ENCODE measurements at regions not wholly inside any gene's neighbourhood (a gene's known extent, or its start where the extent isn't known, plus 50 kb on each side); places are given as distances from the start of the nearest gene placed in this dataset.

DNA sequence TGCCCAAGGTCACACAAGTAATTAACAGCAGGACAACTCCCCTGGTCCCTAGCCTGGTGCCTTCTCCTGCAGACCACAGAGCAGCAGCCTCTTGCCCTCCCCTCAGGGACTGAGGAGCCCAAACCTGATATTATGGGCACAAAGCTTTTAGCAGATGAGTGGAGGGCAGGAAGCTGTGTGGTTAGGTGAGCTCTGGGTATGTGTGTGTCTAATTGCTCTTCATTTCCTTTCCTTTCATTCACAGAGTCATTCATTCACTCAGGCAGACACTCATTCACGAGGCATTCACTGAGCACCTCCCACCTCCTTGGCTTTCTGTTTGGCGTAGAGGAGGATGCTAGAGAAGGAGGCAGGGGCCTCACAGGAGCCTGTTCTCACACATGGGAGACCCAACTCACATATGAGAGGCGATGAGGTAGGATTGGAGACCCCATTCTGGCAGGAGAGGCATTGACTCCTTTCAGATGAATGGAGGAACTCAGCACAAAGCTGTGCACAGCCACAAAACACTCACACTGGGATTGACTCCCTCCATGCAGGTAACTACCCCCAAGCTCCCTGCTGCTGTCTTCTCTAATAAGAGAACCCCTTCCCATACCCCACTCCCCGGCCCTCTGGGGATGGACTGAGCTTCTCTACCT is 306.8 kb upstream of the SKOR2 start:
- no peak overlapping the region for H3K4me3 ChIP-seq (ENCODE audit: low read depth, low read length)
- DNase-seq (ENCODE audit: low read depth): no peak
- TF ChIP-seq, protein P1, sequence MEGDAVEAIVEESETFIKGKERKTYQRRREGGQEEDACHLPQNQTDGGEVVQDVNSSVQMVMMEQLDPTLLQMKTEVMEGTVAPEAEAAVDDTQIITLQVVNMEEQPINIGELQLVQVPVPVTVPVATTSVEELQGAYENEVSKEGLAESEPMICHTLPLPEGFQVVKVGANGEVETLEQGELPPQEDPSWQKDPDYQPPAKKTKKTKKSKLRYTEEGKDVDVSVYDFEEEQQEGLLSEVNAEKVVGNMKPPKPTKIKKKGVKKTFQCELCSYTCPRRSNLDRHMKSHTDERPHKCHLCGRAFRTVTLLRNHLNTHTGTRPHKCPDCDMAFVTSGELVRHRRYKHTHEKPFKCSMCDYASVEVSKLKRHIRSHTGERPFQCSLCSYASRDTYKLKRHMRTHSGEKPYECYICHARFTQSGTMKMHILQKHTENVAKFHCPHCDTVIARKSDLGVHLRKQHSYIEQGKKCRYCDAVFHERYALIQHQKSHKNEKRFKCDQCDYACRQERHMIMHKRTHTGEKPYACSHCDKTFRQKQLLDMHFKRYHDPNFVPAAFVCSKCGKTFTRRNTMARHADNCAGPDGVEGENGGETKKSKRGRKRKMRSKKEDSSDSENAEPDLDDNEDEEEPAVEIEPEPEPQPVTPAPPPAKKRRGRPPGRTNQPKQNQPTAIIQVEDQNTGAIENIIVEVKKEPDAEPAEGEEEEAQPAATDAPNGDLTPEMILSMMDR (IDR thresholded peaks at IDR 0.05; ENCODE audit: control insufficient read depth, extremely low read depth, insufficient read depth): no peak

DNA sequence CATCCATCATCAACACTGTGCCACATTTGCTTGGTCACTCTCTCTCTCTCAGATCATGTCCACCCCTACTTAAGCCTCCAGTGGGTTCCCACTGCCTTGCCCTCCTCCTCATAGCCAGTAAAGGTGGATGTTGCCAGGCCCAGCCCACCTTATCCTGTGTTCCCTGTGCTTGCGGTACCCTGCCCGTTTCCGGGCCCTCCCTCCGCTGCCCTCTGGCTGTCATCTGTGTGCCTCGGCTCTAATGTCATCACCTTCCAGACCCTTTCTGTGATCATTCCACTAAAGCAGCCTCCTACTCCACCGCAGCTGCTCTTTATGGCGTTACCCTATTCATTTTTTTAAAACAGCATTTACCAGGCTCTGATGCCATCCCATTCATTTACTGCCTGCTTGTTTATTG is 305.7 kb upstream of the SKOR2 start:
- no peak for DNase-seq (ENCODE audit: low read depth)
- TF ChIP-seq, protein P1 (IDR thresholded peaks at IDR 0.05; ENCODE audit: control insufficient read depth, extremely low read depth, insufficient read depth): no peak

DNA sequence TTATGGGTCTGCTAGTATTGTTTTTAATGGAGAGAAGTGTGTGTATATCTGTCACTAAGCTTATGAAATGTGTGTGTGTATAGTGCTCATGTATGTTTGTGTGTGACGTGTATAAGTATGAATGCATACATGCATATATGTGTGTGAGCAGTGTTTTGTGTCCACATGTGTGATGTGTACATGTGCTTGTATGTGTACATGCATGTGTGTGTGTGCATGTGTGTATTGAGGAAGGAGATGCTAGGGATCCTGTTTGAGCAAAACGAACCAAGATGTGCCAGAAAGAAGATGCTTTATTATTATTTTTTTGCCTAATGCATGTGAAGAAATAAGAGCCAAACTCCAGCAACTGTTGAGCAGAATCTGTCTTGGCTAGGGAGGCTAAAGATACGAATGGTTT is 301.3 kb upstream of the SKOR2 start:
- no peak overlapping the region for H3K4me3 ChIP-seq (ENCODE audit: low read depth, low read length)
- TF ChIP-seq, protein P1 (IDR thresholded peaks at IDR 0.05; ENCODE audit: control insufficient read depth, extremely low read depth, insufficient read depth): no peak
- no peak for DNase-seq (ENCODE audit: low read depth)

More for the DNA sequence above, 305.7 kb upstream of the SKOR2 start:
- H3K4me3 ChIP-seq (ENCODE audit: low read depth, low read length): no peak overlapping the region

DNA sequence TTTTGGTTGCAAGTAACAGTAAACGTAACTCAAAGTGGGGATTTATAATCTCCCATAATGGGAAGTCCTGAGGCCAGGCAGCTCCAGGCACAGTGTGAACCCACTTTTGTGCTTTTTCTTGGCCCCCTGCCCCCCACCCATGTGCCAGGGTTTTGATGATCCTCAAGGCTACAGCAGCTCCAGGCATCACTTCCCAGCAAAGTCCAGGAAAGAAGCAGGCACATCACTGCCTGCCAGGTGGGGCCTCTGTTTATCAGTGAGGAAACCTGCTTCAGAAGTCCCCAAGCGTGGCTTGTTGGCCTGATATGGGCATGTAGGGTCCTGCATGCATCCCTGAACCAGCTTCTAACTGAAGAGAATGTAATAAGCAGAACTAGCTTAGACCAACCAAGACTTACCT is 299.2 kb upstream of the SKOR2 start:
- TF ChIP-seq, protein P1 (IDR thresholded peaks at IDR 0.05; ENCODE audit: control insufficient read depth, extremely low read depth, insufficient read depth): no peak
- no peak for DNase-seq (ENCODE audit: low read depth)
- H3K4me3 ChIP-seq (ENCODE audit: low read depth, low read length): no peak overlapping the region

DNA sequence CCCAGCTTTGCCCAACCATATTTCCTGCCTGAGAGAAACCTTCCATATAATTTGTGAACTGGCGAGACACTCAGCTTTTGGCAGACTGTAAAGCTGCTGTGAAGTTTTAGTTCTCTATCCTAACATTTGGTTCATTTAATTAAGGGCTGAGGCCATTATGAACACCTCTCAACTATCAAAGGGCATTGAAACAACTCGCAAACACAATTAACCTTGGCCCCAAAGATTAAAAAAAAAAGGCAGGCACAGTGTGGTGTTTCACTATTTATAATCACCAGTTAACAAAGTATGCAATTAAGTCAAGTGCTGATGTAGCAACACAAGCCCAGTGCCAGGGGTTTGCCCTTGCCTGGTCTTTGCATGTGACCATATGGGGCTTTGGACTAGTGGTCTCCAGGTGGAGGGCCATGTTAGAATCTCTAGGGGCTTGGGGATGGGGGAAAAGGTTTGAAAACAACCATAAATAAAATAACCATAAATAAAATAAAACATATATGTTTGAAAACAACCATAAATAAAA is 297.6 kb upstream of the SKOR2 start:
- H3K4me3 ChIP-seq (ENCODE audit: low read depth, low read length): no peak overlapping the region
- TF ChIP-seq, protein P1 (IDR thresholded peaks at IDR 0.05; ENCODE audit: control insufficient read depth, extremely low read depth, insufficient read depth): no peak
- DNase-seq (ENCODE audit: low read depth): no peak

DNA sequence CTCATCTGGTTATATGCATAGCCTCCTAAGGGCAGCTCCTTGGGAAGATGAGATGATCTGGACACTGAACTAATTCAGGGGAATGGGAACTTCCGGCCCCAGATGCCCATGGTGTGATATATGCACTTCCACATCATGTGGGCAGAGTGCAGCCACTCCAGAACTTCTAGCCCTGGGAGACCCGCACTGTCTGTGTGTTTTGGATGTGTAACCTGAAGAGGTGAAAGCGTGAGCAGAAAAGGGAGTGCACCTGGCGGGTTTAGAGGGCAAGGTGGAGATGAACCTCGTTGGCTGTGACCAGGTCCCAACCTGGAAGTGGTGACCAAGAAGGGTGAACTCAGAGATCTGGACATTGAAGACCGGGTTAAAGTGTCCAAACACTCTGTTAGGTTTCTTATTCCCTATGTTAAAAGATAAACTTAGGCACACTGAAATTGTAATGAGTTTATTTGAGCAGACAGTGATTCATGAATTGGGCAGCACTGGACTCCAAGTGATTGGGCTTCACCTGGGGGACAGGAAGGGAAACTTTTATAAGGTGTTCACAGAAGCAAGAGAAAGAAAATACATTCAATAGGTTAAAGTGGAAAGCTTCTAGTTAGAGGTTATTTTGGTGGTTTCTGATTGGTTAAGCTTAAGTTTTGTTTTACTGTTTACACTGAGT is 296.2 kb upstream of the SKOR2 start:
- H3K4me3 ChIP-seq (ENCODE audit: low read depth, low read length): no peak overlapping the region
- TF ChIP-seq, protein P1 (IDR thresholded peaks at IDR 0.05; ENCODE audit: control insufficient read depth, extremely low read depth, insufficient read depth): no peak
- no peak for DNase-seq (ENCODE audit: low read depth)

Measured in LNCaP clone FGC (cell line).